ENCODE measurements at regions not wholly inside any gene's neighbourhood (a gene's known extent, or its start where the extent isn't known, plus 50 kb on each side); places are given as distances from the start of the nearest gene placed in this dataset.

GRCh38 chr20:23282546-23282945 lies 68.0 kb upstream of the NXT1 start:
- CTCF ChIA-PET (ENCODE audit: low intra/inter-chr PET ratio), result no interaction called here
- Histone ChIP-seq H3K36me3 (ENCODE audit: control insufficient read depth, insufficient read depth, low read length) (no peaks in the 10 kb centered on the region), H3K4me3 (no peak overlapping the region), H3K9me3 (replicated peaks; ENCODE audit: control insufficient read depth, insufficient read depth, low read depth, low read length) (no peaks in the 10 kb centered on the region), H3K27me3 (ENCODE audit: control insufficient read depth in 2 of 2, insufficient read depth in 2 of 2, low read length in 2 of 2) (peaks cover 2 to 14% of the 10 kb centered on the region in 2 experiments; a peak in 2 of 5 replicates), H4K20me1 (replicated peaks; ENCODE audit: control insufficient read depth, insufficient read depth, low read length) (no peaks in the 10 kb centered on the region), H3K9me1 (ENCODE audit: control insufficient read depth, insufficient read depth, low read length) (no peaks in the 10 kb centered on the region), H3K79me2 (ENCODE audit: control insufficient read depth, insufficient read depth, low read length) (no peaks in the 10 kb centered on the region), H3K27ac (ENCODE audit: extremely low read depth, low read depth, low read length) (no peak overlapping the region), H2AFZ (ENCODE audit: low read depth, low read length) (no peak overlapping the region), H3K4me2 (ENCODE audit: insufficient read depth, low read length) (no peak overlapping the region), H3K9ac (ENCODE audit: insufficient read depth in 1 of 2, low read depth in 2 of 2, low read length in 2 of 2) (no peak overlapping the region), H3K4me1 (replicated peaks in 1 of 2; ENCODE audit: control insufficient read depth in 2 of 2, insufficient read depth in 2 of 2, low read length in 2 of 2) (no peaks in the 10 kb centered on the region; a peak in 1 of 5 replicates)
- in situ Hi-C loops (cut with MboI) (no loop called here), intact Hi-C loops (cut with micrococcal nuclease) (no loop called here)
- BruUV-seq (replicated peaks), result no TSS peak
- no peak for FAIRE-seq
- POLR2A ChIA-PET, result interaction anchor here (0.8 kb wide), 1 partner anchor 31 kb away, joined by 3 read pairs; no protein-coding TSS in a partner anchor
- DNase-seq (ENCODE audit: extremely low read depth in 1 of 4, low spot score in 3 of 4), result no peak
- no peak for ATAC-seq
- WGBS (ENCODE audit: insufficient coverage, low coverage, missing lambda C conversion rate), result 0% methylated on average over 3 of the region's 3 CpGs
- no peak for TF ChIP-seq SAP30 (IDR thresholded peaks at IDR 0.05; ENCODE audit: borderline replicate concordance, insufficient read depth, low read depth, low read length, poor library complexity, severe bottlenecking)
- TF ChIP-seq, protein P1, sequence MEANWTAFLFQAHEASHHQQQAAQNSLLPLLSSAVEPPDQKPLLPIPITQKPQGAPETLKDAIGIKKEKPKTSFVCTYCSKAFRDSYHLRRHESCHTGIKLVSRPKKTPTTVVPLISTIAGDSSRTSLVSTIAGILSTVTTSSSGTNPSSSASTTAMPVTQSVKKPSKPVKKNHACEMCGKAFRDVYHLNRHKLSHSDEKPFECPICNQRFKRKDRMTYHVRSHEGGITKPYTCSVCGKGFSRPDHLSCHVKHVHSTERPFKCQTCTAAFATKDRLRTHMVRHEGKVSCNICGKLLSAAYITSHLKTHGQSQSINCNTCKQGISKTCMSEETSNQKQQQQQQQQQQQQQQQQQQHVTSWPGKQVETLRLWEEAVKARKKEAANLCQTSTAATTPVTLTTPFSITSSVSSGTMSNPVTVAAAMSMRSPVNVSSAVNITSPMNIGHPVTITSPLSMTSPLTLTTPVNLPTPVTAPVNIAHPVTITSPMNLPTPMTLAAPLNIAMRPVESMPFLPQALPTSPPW (CRISPR knock-in tag; IDR thresholded peaks at IDR 0.05), result no peak
- no peak for TF ChIP-seq ZNF551 (CRISPR knock-in tag; IDR thresholded peaks at IDR 0.05)
- TF ChIP-seq LARP7 (IDR thresholded peaks at IDR 0.05), result no peak
- TF ChIP-seq CBFA2T3 (IDR thresholded peaks at IDR 0.05), result no peak
- no peak for TF ChIP-seq NFYB (IDR thresholded peaks at IDR 0.05; ENCODE audit: extremely low read depth, insufficient read length)
- no peak for TF ChIP-seq CCNT2 (IDR thresholded peaks at IDR 0.05; ENCODE audit: borderline replicate concordance, extremely low read depth, insufficient read length, low read depth, low read length)
- TF ChIP-seq ETS2 (tag; IDR thresholded peaks at IDR 0.05; ENCODE audit: borderline replicate concordance, poor library complexity, severe bottlenecking), result no peak
- TF ChIP-seq ZNF165 (CRISPR knock-in tag; IDR thresholded peaks at IDR 0.05; ENCODE audit: borderline replicate concordance), result no peak
- TF ChIP-seq, protein P2, sequence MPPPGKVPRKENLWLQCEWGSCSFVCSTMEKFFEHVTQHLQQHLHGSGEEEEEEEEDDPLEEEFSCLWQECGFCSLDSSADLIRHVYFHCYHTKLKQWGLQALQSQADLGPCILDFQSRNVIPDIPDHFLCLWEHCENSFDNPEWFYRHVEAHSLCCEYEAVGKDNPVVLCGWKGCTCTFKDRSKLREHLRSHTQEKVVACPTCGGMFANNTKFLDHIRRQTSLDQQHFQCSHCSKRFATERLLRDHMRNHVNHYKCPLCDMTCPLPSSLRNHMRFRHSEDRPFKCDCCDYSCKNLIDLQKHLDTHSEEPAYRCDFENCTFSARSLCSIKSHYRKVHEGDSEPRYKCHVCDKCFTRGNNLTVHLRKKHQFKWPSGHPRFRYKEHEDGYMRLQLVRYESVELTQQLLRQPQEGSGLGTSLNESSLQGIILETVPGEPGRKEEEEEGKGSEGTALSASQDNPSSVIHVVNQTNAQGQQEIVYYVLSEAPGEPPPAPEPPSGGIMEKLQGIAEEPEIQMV (tag; conservative IDR thresholded peaks at IDR 0.05; ENCODE audit: low read depth), result no peak
- no peak for TF ChIP-seq ZFP91 (CRISPR knock-in tag; IDR thresholded peaks at IDR 0.05)
- no peak for TF ChIP-seq ZNF695 (CRISPR knock-in tag; IDR thresholded peaks at IDR 0.05)
- no peak for TF ChIP-seq JUNB (CRISPR knock-in tag; conservative IDR thresholded peaks at IDR 0.05)
- TF ChIP-seq, protein P3, sequence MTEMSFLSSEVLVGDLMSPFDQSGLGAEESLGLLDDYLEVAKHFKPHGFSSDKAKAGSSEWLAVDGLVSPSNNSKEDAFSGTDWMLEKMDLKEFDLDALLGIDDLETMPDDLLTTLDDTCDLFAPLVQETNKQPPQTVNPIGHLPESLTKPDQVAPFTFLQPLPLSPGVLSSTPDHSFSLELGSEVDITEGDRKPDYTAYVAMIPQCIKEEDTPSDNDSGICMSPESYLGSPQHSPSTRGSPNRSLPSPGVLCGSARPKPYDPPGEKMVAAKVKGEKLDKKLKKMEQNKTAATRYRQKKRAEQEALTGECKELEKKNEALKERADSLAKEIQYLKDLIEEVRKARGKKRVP (CRISPR knock-in tag; IDR thresholded peaks at IDR 0.05), result no peak
- no peak for TF ChIP-seq ZNF133 (CRISPR knock-in tag; IDR thresholded peaks at IDR 0.05)
- TF ChIP-seq MBD2 (IDR thresholded peaks at IDR 0.05; ENCODE audit: borderline replicate concordance, low read depth), result no peak
- TF ChIP-seq DNMT1 (IDR thresholded peaks at IDR 0.05), result no peak
- TF ChIP-seq CREBBP (IDR thresholded peaks at IDR 0.05; ENCODE audit: low read depth, low read length), result no peak
- TF ChIP-seq CAMTA2 (CRISPR knock-in tag; conservative IDR thresholded peaks at IDR 0.05), result no peak
